ENCODE measurements at regions not wholly inside any gene's neighbourhood (a gene's known extent, or its start where the extent isn't known, plus 50 kb on each side); places are given as distances from the start of the nearest gene placed in this dataset.

- TF ChIP-seq CTCF (IDR thresholded peaks at IDR 0.05; ENCODE audit: borderline replicate concordance, control extremely low read depth, extremely low read depth, insufficient read depth, missing control alignments): no peak
- in situ Hi-C loops (cut with MboI; ENCODE audit: low sequenced_read_pairs, unreplicated experiment): loop anchor here (25.0 kb wide), 1 partner anchor 621 kb away; no protein-coding TSS in a partner anchor
- no peak for DNase-seq (ENCODE audit: low spot score)
Observed at GRCh38 chr3:64457811-64458210, 230.0 kb downstream of the ADAMTS9 start.

- in situ Hi-C loops (cut with MboI; ENCODE audit: low sequenced_read_pairs, unreplicated experiment): loop anchor here (25.0 kb wide), 1 partner anchor 619 kb away; no protein-coding TSS in a partner anchor
- DNase-seq (ENCODE audit: low spot score): no peak
- TF ChIP-seq CTCF (IDR thresholded peaks at IDR 0.05; ENCODE audit: borderline replicate concordance, control extremely low read depth, extremely low read depth, insufficient read depth, missing control alignments): no peak
Observed at GRCh38 chr3:64456674-64457073, 231.1 kb downstream of the ADAMTS9 start.

- in situ Hi-C loops (cut with MboI; ENCODE audit: low sequenced_read_pairs, unreplicated experiment): loop anchor here (25.0 kb wide), 1 partner anchor 618 kb away; no protein-coding TSS in a partner anchor
- no peak for DNase-seq (ENCODE audit: low spot score)
- no peak for TF ChIP-seq CTCF (IDR thresholded peaks at IDR 0.05; ENCODE audit: borderline replicate concordance, control extremely low read depth, extremely low read depth, insufficient read depth, missing control alignments)
Observed at GRCh38 chr3:64455351-64455750, 230.1 kb upstream of the PRICKLE2 start.

- no peak for TF ChIP-seq CTCF (IDR thresholded peaks at IDR 0.05; ENCODE audit: borderline replicate concordance, control extremely low read depth, extremely low read depth, insufficient read depth, missing control alignments)
- in situ Hi-C loops (cut with MboI; ENCODE audit: low sequenced_read_pairs, unreplicated experiment): loop anchor here (25.0 kb wide), 1 partner anchor 617 kb away; no protein-coding TSS in a partner anchor
- no peak for DNase-seq (ENCODE audit: low spot score)
Observed at GRCh38 chr3:64454768-64455167, 229.5 kb upstream of the PRICKLE2 start.

- TF ChIP-seq CTCF (IDR thresholded peaks at IDR 0.05; ENCODE audit: borderline replicate concordance, control extremely low read depth, extremely low read depth, insufficient read depth, missing control alignments): no peak
- no peak for DNase-seq (ENCODE audit: low spot score)
- in situ Hi-C loops (cut with MboI; ENCODE audit: low sequenced_read_pairs, unreplicated experiment): loop anchor here (25.0 kb wide), 1 partner anchor 617 kb away; no protein-coding TSS in a partner anchor
Observed at GRCh38 chr3:64454179-64454578, 228.9 kb upstream of the PRICKLE2 start.

GRCh38 chr3:64451283-64452012 lies 226.2 kb upstream of the PRICKLE2 start:
- in situ Hi-C loops (cut with MboI; ENCODE audit: low sequenced_read_pairs, unreplicated experiment): loop anchor here (25.0 kb wide), 1 partner anchor 614 kb away; no protein-coding TSS in a partner anchor
- DNase-seq (ENCODE audit: low spot score): no peak
- no peak for TF ChIP-seq CTCF (IDR thresholded peaks at IDR 0.05; ENCODE audit: borderline replicate concordance, control extremely low read depth, extremely low read depth, insufficient read depth, missing control alignments)

All from GM13976 (cell line).